ENCODE measurements at regions not wholly inside any gene's neighbourhood (a gene's known extent, or its start where the extent isn't known, plus 50 kb on each side); places are given as distances from the start of the nearest gene placed in this dataset.

DNA sequence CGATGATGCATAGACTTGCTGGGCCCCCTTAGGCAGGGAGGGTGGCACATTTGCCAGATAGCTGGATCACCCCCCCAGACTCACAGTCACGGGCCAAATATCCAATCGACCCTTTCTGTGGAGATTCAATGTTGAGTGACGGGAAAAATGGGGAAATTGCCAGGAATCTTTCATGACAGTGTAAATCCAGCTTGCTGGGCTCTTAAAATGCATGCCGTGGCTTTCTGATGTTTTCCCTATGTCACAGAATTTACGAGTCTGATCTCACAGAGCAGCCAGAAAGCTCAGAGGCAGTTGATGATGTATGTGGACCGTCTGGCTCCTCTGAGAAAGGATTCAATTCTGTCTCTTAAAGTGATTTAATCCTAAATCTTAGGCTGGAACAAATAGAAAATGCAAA, 150.1 kb upstream of the ZNF644 start:
- TF ChIP-seq, protein P1, sequence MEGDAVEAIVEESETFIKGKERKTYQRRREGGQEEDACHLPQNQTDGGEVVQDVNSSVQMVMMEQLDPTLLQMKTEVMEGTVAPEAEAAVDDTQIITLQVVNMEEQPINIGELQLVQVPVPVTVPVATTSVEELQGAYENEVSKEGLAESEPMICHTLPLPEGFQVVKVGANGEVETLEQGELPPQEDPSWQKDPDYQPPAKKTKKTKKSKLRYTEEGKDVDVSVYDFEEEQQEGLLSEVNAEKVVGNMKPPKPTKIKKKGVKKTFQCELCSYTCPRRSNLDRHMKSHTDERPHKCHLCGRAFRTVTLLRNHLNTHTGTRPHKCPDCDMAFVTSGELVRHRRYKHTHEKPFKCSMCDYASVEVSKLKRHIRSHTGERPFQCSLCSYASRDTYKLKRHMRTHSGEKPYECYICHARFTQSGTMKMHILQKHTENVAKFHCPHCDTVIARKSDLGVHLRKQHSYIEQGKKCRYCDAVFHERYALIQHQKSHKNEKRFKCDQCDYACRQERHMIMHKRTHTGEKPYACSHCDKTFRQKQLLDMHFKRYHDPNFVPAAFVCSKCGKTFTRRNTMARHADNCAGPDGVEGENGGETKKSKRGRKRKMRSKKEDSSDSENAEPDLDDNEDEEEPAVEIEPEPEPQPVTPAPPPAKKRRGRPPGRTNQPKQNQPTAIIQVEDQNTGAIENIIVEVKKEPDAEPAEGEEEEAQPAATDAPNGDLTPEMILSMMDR (conservative IDR thresholded peaks at IDR 0.05) = no peak
- no peak for TF ChIP-seq EZH2 (IDR thresholded peaks at IDR 0.05; ENCODE audit: low read depth)

All from PC-9 (cell line).